Heart left ventricle (tissue), 13 donors: ENCODE measurements at regions not wholly inside any gene's neighbourhood (a gene's known extent, or its start where the extent isn't known, plus 50 kb on each side); places are given as distances from the start of the nearest gene placed in this dataset.

Experiments
- POLR2A ChIP-seq, 2 donors: fragments of 450-650 bp; IDR thresholded peaks; one replicate each; pipeline ENCODE4 v1.6.1; 2017; ENCODE audit warnings: antibody characterized with exemption in 2 of 2, mild to moderate bottlenecking in 2 of 2, moderate library complexity in 2 of 2
- TF ChIP-seq, protein P1 (sequence below), 12 donors: fragments of 200-600 bp; sonication (generic) in 4 of 12; IDR thresholded peaks; one replicate each; pipeline versions ENCODE4 v1.5.0 to v1.8.0; 2018 to 2022; ENCODE audit warnings: antibody characterized with exemption in 12 of 12, mild to moderate bottlenecking in 5 of 12
- donor health status: ischemic (EF 13 %, LVEDD 7.1; RV severe dilation, severe dysfunction).
- donor health status: DM: no; HTN: yes; CAD: no.
- donor health status: DM: no; HTN: no; CAD: no.
- donor health status: ischemic (EF 25% LVEDD 6.9; RV normal size, moderate dysfunction).
- donor health status: ischemic (EF 25% LVEDD 5.7; RV mildly dilated, moderate dysfunction).
- donor health status: ischemic (EF 35%, LVEDD 5.7; RV mildly dilated, moderate dysfunction).
- donor health status: nonischemic (EF 11% LVEDD 7.7; RV severe dilation, severe dysfunction).
- donor health status: DM: yes; HTN: yes; CAD: no.
- donor health status: PGD.
- donor health status: ischemic (EF 29% LVEDD 5.4; RV normal size, mild dysfunction).
- donor health status: nonischemic (EF 23%, LVEDD 6.1; RV moderate dilation, normal function).

DNA sequence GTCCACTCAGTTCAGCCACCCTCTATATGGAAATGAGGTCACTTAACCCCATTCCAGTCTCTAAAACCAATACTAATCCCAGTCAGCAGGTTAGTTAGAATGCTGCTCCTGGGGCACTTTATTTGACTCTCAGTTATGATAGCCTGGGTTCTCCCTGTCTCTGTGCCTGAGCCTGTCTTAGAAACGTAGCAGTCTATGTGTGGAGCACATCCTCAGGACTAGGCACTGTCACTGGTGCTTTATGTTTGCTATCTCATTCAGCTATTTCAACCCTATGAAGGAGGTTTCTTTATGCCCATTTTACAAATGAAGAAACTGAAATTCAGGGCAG, 152.5 kb upstream of the PKDCC start:
- TF ChIP-seq, protein P1, sequence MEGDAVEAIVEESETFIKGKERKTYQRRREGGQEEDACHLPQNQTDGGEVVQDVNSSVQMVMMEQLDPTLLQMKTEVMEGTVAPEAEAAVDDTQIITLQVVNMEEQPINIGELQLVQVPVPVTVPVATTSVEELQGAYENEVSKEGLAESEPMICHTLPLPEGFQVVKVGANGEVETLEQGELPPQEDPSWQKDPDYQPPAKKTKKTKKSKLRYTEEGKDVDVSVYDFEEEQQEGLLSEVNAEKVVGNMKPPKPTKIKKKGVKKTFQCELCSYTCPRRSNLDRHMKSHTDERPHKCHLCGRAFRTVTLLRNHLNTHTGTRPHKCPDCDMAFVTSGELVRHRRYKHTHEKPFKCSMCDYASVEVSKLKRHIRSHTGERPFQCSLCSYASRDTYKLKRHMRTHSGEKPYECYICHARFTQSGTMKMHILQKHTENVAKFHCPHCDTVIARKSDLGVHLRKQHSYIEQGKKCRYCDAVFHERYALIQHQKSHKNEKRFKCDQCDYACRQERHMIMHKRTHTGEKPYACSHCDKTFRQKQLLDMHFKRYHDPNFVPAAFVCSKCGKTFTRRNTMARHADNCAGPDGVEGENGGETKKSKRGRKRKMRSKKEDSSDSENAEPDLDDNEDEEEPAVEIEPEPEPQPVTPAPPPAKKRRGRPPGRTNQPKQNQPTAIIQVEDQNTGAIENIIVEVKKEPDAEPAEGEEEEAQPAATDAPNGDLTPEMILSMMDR (IDR thresholded peaks at IDR 0.05), result no peak
- no peak for TF ChIP-seq POLR2A (IDR thresholded peaks at IDR 0.05)
